ENCODE measurements at regions not wholly inside any gene's neighbourhood (a gene's known extent, or its start where the extent isn't known, plus 50 kb on each side); places are given as distances from the start of the nearest gene placed in this dataset.

DNA sequence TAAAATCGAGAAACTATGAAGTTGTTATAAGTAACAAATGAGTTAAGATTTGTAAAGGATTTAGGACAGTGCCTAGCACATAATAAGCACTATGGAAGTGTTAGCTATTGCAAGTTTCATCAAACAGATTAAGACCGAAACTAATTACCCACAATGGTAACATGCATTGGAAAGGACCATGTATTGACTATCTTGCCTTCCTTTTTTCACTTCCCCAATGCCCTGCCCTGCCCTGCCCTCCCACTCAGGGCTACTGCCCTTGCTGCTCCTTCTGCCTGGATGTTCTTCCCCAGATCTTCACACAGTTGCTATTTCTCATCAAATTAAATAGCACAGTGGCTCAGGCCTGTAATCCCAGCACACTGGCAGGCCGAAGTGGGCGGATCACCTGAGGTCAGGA is 202.1 kb upstream of the PSMD7 start:
- DNase-seq, result no peak

DNA sequence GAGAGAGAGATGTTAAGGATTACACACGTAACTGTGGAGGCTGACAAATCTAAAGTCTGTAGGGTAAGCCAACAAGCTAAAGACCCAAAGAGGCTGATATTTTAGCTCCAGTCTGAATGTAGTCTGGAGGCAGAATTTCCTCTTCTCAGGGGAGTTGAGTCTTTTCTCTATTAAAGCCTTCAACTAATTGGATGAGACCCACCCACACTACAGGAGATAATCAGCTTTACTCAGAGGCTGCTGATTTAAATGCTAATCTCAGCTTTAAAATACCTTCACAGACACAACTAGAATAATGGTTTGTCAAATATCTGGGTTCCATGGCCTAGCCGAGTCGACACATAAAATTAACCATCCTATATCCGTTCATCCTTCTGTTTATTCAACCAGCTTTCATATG is 204.3 kb upstream of the PSMD7 start:
- DNase-seq, result no peak

DNA sequence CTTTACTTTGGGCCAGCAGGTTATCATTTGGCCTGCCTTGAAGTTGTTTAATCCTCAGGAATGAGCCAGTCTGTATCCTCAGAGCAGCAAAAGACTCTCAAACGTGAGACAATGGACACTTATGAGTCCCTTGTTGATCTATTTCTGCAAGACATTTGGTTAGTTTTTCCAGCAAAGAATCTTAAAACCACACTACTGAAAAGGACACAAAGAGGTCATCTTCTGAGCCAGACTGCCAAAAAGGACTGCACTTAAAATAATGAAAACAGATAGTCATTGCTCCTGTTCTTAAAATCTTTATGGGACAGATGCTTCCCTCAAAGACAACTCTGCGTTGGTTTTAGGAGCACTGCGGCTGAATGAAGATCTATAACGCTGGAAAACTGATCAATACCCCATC is 205.7 kb upstream of the PSMD7 start:
- DNase-seq, result no peak

DNA sequence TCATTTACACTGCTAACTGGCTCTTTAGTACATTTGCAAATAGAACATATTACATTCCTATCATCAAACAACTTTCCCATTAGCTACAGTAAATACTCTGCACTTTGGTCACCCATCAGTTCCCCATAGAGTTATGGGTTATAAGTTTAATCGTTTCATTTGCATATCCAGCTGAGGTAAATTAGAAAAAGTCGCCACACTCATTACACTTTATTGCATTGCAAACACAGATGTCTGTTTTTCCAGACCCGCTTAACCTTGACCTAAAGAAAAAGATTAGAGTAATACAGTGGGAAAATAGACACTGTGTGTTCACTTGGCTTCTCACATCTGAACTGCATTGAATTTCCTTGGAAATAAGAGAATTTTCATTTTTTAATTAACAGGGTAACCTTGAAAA is 213.1 kb upstream of the PSMD7 start:
- DNase-seq, result peak; percentile 75

DNA sequence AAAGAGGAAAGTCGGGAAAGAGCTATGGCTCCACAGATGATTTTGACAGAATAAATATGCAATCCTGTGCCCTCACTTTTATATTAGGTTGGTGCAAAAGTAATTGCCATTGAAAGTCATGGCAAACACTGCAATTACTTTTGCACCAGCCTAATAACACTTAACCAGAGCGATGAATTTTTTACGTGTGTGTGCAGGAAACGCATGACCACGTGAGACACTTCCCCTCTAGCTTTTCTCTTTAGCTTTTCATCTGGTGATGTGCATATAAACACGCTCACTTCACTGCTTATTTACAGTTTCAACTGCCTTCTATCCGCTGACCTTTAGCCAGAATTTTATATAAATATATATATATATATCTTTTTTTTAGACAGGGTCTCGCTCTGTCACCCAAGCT is 216.3 kb upstream of the PSMD7 start:
- no peak for DNase-seq

DNA sequence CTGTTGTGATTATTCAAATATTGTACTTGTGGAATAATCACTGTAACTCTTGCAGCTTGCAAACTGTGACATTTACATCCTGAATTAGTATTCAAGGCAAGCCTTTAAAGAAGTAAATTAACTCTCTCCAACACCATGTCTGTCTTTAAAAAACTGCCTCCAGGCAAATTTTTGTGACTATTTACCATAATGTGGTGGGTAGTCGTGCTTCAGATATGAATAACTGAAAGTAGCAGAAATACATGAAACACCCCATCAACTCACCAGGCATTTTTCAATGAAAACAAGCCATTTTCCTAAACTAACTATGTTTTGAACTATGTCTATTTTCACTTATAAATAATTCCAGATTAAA is 217.4 kb upstream of the PSMD7 start:
- no peak for DNase-seq

DNA sequence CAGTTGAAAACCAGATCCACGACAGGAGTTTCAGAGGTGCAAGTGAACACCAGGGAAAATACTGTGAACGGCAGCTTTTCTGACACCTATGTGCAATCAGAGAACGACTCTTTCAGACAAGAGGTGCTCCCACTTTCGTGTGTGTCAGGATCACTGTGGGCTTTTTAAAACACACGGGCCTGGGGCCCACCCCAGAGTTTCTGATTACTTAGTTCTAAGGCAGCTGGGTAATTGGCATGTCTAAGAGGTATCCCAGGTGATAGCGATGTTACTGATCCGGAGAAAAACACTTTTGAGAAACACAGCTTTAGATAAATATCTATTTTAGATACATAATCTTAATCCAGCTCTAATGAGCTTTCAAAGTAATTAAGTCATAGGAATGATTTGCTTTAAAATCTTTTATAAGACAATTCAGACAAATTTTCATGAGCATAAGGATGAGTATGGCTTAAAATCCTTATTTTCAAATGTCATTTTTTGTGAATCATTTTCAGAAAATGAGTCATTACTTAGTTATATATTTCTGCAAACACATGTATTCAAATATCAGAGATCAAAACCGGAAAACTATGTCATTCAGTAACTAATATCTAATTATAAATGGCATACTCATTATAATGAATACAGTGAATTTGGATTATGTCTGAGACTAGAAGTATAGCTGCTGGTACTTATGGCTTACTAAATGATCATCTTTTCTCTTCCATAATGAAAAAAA is 217.9 kb upstream of the PSMD7 start:
- no peak for DNase-seq

DNA sequence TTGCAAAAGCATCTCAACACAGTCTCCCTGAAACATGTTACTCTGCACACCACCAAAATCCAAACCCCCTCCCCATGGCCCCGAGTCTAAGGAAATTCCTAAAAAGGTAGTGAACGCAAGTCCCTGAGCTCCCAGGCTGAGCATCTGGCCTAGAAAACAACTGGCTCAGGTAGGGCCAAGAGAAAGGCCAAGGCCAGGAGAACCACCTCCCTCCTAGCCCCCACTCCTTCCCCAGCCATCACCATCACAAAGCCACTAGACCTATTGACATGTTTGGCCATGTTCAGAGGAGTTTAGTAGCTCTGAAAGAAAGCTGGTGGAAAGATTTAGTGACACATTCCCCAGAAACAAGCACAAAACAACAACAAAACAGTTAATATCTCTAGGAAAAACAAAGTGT is 220.0 kb upstream of the PSMD7 start:
- DNase-seq, result no peak

DNA sequence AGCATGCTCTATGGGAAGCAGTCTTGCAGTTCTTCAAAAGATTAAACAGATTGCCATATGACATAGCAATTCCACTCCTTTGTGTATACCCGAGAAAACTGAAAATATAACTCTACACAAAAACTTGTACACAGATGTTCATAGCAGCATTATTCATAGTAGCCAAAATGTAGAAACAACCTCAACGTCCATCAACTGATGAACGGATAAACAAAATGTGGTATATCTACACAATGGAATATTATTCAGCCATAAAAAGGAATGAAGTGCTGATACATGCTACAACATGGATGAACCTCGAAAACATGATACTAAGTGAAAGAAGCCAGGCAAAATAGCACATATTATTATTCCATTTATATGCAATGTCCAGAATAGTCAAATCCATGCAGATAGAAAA is 221.2 kb upstream of the PSMD7 start:
- DNase-seq, result no peak

DNA sequence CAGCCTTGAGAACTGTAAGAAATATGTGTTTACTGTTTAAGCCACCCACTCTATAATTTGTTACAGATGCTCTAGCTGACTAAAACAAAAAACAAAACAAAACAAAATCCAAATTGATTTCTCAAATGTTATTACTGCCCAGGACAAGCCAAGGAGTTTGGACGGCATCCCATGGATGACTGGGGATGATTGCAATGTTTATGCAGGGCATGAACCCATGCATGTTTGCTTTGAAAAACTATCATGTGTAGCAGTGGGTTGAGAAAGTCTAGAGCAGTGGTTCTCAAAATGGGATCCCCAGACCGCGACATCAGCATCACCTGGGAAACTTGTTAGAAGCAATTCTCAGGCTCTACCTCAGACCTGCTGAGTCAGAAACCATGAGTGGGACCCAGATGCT is 223.2 kb upstream of the PSMD7 start:
- DNase-seq, result no peak

DNA sequence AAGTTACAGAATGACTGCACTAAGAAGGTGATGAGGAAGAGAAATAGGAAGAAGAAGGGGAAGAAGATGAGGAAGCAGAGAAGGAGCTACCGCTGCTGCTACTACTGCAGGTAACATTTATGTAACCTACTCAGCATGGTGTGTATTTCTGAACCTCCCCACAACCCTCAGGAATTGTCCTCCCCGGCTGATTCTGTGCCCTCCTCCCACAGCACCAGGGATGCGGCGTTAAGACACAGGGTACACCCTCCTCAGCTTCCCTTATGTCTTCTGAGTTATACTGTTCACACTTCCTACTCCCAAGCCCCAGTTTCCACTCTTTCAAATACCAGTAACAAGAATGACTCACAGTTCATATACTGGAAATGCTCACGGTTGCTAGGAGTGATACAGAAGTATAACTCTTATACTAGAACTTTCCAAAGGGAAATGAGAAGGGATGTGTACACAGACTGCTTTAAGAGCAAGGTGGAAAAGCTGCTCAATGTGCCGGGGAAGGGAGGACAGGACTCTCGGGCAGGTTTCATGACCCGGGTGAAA is 224.5 kb upstream of the PSMD7 start:
- DNase-seq, result no peak

DNA sequence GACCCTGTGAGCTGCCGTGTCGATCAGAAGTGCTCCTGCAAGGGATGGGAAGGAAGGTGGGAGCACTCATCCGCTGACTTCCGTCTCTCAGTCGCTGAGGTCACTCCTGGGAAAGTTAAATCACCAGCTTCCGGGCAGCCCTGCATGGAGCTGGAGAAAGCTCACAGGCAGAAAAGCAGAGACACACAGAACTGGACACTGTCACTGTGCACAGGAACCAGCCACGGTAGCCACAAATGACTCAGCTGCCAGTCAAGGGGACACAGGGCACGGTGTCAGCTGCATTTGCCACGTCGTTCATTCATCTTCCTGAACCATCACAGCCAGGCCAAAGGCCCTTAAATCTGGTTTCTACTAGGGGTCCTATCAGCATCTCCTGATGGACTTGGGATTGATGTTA is 226.4 kb upstream of the PSMD7 start:
- no peak for DNase-seq

DNA sequence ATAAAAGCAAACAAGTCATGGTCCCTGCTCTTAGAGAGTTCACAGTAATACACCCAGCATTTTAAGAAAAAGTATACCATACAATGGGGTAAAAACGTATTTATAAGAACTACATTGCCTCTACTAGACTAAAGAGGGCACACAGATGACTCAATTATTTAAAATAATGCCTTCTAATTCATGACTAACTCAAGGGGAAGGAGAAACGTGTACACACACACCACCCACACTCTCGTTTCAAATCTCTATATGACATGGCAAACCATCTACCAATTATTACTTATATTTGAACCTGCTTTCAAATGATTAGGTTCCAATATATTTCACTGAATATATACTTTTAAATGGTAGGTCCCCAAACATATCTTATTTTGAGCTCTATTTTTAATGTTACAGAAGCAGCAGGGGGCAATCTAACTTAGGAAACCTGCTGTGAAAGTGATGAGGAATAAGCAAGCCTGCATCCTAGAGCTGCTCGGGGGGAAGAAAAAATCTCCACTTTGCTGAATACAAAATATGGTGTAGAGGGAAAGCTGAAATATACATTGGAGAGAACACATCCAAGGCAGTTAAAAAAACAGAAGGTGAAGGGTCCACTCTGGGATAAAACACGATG is 232.4 kb upstream of the PSMD7 start:
- no peak for DNase-seq

DNA sequence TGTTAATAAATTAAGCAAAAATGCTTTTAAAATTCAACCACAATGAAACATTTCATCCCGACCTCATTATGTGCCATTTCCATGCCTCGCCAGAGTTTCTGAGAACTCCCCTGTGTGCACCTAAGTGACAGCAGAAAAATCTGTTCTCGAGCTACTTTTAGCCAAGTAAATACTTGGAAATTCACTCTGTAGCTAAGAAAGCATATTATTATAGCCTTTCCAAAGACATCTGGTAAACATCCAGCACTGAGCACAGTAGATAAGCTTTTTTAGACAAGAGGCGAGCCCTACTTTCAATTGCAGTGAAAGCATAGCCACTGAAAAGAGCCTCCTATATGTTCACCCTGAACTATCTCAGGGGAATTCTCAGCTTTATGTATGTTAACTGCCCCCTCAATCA is 242.8 kb upstream of the PSMD7 start:
- no peak for DNase-seq

DNA sequence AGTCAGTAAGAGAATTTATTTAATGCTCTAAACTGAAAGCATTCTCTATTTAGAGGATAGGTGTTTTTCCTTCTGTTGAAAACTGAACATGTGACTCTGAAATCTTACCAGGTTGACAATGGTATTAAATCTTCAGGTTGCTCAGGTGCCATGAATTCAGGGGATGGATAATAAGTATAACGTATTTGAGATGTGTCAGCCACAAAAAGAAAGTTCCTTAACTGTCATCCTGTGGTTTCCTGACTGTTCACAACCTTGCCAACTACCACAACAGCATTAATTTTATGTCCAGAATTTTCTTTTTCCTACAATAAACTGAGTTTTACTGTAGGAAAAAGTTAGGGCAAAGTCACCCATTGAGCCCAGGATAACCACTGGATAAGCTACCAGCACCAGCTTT is 243.3 kb upstream of the PSMD7 start:
- no peak for DNase-seq

DNA sequence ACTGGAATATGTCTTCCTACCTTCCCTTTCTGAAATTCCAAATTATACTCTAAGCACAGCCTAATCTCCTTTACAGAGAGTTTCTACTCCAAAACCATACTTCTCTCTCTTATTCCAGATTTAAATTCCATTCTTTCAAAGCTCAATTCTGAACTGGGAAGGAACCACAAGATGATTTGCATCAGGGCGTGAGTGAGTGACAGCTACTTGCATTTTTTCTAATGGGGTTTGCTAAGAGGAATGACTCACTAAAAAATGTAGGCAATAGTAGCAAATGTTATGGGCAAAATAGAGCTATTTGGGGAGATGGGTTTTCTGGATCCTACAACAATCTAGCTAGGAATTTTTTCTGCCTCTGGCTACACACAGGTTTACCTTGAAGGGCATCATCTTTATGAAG is 244.6 kb upstream of the PSMD7 start:
- no peak for DNase-seq

DNA sequence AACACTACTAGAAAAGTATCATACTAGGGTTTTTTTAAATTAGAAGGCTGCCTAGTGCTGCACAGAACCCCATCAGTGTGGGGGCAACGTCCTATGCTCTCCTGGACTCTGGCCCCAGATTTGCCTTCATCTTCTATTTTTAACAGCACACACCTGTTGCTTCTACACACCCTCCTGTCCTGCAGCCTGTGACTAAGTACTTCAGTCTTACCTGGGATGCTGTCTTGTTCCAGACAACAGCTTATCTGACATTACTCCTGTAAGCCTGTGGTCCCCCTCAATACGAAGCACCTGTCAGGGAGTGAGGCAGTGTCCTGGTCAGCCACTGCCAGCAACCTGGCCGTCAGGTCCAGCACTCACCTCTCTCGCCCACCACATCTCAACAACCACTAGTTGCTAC is 247.6 kb upstream of the PSMD7 start:
- no peak for DNase-seq

DNA sequence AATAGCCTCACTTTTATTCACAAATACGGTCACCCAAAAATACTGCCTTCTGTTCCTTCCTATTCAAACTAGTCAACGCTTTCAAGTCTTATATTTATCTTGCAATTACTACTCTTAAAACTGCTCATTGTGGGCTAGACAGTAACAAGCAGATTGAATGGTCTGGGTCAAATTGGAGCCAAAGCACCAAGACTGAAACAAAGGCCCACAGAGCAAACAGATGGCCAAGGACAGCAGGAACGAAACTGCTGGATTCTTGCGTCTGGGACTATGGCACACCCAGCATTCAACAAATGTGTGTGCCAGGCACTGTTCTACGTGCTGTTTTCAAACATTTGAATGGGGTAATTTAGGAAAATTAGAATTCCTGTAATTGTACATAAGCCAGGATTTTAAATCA is 250.1 kb upstream of the PSMD7 start:
- DNase-seq, result no peak

DNA sequence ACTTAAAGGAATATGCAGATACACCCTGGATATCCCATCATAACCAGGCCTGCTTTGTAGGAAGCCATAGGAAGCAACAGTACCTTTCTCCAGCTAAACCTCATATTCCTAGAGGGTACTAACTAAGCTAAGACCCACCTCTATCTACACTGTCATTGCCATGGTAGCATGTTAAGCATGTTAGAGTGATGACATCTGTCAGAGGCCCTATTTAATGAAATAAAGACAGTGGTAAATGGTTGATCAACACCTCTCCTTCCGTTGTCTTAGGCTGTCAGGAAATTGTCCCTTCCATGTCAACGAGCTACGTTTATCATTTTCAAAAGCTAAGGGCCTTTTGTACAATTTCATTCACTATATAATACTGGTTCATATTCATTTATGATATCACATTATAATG is 251.1 kb upstream of the PSMD7 start:
- no peak for DNase-seq

DNA sequence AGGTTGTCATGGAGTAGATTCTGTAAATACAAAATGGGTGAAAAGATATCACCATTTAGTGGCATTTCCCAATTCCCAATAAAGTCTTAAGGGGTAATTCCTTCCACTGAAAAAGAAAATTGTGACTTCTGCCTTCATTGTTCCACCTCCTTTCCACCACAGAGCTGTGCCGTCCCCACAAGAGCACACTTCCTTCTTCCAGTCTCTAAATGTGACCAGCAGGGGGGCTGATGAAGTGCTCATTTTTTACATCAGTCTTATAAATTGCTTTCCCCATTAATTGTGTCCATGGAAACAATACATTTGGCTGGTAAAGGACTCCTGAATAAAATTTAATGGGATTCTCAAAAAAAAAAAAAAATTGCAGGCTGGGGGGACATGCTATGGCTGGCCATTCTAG is 260.8 kb upstream of the PSMD7 start:
- no peak for DNase-seq

DNA sequence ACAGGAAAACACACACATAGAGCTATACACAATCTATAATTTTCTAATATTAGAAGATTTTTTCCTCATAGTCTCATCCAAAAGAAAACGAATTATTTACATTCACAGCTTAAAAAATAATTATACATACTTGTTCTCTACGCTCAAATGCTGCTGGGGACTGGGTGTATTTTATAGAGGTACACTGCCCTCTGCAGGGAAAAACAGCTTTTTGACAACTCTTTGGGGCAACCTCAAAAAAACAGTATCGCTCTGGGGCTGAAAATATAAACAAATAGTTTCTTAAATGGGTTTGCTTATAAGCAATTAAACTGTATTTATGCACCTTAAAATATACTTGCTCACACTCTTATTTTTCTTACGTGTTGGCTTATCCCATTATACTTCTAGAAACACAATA is 261.8 kb upstream of the PSMD7 start:
- peak; percentile 10 for DNase-seq

DNA sequence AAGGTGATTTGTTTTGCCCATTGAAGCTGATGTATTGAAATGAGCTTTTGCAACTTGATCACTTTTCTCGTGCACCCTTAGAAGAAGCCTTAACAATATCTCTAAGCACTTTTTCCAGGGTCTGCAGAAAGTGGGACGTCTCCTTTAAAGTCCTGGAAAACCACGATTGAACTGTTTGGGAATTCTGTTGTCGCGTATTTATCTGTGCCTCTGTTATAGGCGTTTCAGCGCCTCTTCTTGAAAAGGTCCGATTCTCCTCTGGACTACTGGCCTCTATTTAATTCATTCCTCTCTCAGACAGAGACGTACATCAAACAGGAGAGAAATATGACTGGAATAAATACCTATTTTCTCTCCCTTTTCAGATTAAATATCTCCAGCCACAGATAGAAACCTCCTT is 262.4 kb upstream of the PSMD7 start:
- DNase-seq, result no peak

DNA sequence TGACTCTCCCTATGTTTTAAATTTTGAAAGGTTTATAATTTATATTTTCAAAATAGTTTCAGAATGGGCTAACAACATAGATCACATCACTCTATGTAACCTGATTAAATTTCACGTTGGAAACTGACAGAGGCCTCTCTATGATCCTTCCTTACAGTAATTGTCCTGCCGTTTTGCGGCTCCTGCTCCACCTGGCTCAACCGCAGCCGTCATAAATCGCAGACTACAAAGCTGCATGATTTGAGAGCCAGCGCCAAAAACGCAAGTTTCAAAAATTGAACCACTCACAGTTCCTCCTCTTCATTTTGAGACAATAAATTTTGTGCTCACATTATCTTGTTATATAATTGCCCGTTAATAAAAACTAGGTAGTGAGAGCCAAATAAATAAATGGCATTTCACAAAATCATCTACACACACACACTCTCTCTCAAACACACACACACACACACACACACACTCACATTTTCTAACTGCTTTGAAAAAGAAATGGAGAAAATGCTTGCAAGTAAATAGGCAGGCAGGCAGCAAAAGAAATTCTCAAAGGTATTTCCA is 263.1 kb upstream of the PSMD7 start:
- DNase-seq, result peak; percentile 30

DNA sequence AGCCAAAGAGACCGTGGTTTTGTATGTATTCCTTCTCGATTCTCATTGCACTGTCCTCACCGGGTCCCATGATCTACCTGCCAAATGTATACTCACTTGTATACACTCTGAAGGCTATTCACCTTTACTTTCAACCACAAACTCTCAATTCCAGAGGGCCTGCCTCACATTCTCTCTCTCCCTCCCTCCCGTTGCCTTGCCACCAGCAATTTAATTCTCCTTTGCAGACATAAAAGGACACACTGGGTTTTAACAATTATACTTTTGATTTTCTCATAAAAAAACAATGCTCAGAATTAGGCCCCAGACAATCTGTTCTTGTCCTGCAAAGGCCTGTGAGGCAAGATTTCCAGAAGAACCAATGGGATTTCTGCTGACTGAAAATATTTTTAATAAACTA is 265.1 kb upstream of the PSMD7 start:
- no peak for DNase-seq
